ENCODE measurements at regions not wholly inside any gene's neighbourhood (a gene's known extent, or its start where the extent isn't known, plus 50 kb on each side); places are given as distances from the start of the nearest gene placed in this dataset.

- H3K4me1 ChIP-seq (ENCODE audit: insufficient read depth, low read length), result no peaks in the 10 kb centered on the region
- peaks cover 0 to 2% (median 0%) of the 10 kb centered on the region in 3 experiments; a peak in 3 of 7 replicates for H3K36me3 Mint-ChIP-seq (ENCODE audit: insufficient read depth in 1 of 3, low read depth in 3 of 3)
- H3K79me1 ChIP-seq (ENCODE audit: insufficient read depth, low read depth, low read length, poor library complexity, severe bottlenecking), result no peaks in the 10 kb centered on the region
- no peaks in the 10 kb centered on the region for H3K27me3 ChIP-seq (ENCODE audit: insufficient read depth, low read length)
- H3K14ac ChIP-seq (ENCODE audit: insufficient read depth, low read length), result no peak overlapping the region
- H3K23ac ChIP-seq (ENCODE audit: insufficient read length, low read depth, low read length), result no peak overlapping the region
- TF ChIP-seq, protein P1, sequence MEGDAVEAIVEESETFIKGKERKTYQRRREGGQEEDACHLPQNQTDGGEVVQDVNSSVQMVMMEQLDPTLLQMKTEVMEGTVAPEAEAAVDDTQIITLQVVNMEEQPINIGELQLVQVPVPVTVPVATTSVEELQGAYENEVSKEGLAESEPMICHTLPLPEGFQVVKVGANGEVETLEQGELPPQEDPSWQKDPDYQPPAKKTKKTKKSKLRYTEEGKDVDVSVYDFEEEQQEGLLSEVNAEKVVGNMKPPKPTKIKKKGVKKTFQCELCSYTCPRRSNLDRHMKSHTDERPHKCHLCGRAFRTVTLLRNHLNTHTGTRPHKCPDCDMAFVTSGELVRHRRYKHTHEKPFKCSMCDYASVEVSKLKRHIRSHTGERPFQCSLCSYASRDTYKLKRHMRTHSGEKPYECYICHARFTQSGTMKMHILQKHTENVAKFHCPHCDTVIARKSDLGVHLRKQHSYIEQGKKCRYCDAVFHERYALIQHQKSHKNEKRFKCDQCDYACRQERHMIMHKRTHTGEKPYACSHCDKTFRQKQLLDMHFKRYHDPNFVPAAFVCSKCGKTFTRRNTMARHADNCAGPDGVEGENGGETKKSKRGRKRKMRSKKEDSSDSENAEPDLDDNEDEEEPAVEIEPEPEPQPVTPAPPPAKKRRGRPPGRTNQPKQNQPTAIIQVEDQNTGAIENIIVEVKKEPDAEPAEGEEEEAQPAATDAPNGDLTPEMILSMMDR (conservative IDR thresholded peaks at IDR 0.05), result no peak
- H3K56ac ChIP-seq (ENCODE audit: insufficient read length, low read depth, low read length), result no peak overlapping the region
- no peak overlapping the region for H3K4me2 ChIP-seq (ENCODE audit: insufficient read depth, insufficient read length, low read length)
- H4K8ac ChIP-seq (replicated peaks; ENCODE audit: insufficient read length, low read depth, low read length), result no peak overlapping the region
- H3T11ph ChIP-seq (ENCODE audit: low read length), result no peak overlapping the region
- no peaks in the 10 kb centered on the region for H4K20me1 ChIP-seq (ENCODE audit: control insufficient read depth, insufficient read depth, insufficient read length)
- H4K5ac ChIP-seq (ENCODE audit: insufficient read length, low read depth, low read length), result no peak overlapping the region
- H3K4ac ChIP-seq (ENCODE audit: low read depth, low read length), result no peak overlapping the region
- H3K27ac ChIP-seq (ENCODE audit: insufficient read length, low read depth, low read length), result no peak overlapping the region
- H3K4me1 Mint-ChIP-seq, result peaks cover 0 to 7% of the 10 kb centered on the region in 2 experiments; a peak in 3 of 4 replicates
- H3K9me3 ChIP-seq (ENCODE audit: control insufficient read depth, low read depth, low read length), result no peaks in the 10 kb centered on the region
- no peak overlapping the region for H2BK15ac ChIP-seq (ENCODE audit: low read depth, low read length)
- no peak overlapping the region for H2AK5ac ChIP-seq (ENCODE audit: insufficient read length, low read length)
- H2BK5ac ChIP-seq (ENCODE audit: insufficient read length, low read length), result no peak overlapping the region
- H3K18ac ChIP-seq (ENCODE audit: insufficient read length, low read depth, low read length), result no peak overlapping the region
- no peaks in the 10 kb centered on the region for H3K27me3 Mint-ChIP-seq (ENCODE audit: low read depth)
- no peaks in the 10 kb centered on the region for H3K23me2 ChIP-seq (ENCODE audit: insufficient read length, low read depth, low read length, poor library complexity, severe bottlenecking)
- no peak overlapping the region for H2AFZ ChIP-seq (ENCODE audit: low read length)
- no peak overlapping the region for H2BK12ac ChIP-seq (ENCODE audit: insufficient read length, low read depth, low read length)
- DNase-seq, result no peak
- no peak overlapping the region for H3K4me3 Mint-ChIP-seq
- no peaks in the 10 kb centered on the region; a peak in 1 of 5 replicates for H3K9me3 Mint-ChIP-seq
- WGBS (ENCODE audit: extremely low coverage, insufficient read length, low lambda C conversion rate), result no CpG with 5 or more reads among the region's 3 CpGs
- H3K27ac Mint-ChIP-seq, result no peak overlapping the region
- no peak overlapping the region for H2BK120ac ChIP-seq (ENCODE audit: low read depth, low read length, poor library complexity, severe bottlenecking)
- no peak overlapping the region for H2BK20ac ChIP-seq (ENCODE audit: low read depth, low read length, poor library complexity, severe bottlenecking)
- H4K91ac ChIP-seq (ENCODE audit: insufficient read length, low read depth, low read length), result no peak overlapping the region
- H3K9ac ChIP-seq (ENCODE audit: extremely low read depth, insufficient read length, low read length), result no peak overlapping the region
- no peaks in the 10 kb centered on the region for H3K79me2 ChIP-seq (ENCODE audit: insufficient read depth, low read length)
These were observed 570.6 kb upstream of the CDH9 start for GRCh38 chr5:27608992-27609391.

Data from H9 (cell line).